HCT116 (cell line): ENCODE measurements at regions not wholly inside any gene's neighbourhood (a gene's known extent, or its start where the extent isn't known, plus 50 kb on each side); places are given as distances from the start of the nearest gene placed in this dataset.
A peak's percentile ranks its signal among the peaks of the same experiment; 100 is the strongest.

Experiments used
- ATAC-seq: fragments of 200-7000 bp; cut with Tn5 transposase; 2 replicates; pipeline ENCODE4 v1.9.1; 2020; ENCODE audit warnings: mild to moderate bottlenecking, moderate library complexity
- BruUV-seq: library from RNA; stranded (reverse); fragments of 400-500 nt; replicated peaks from 2 replicates; lab custom pipeline; 2021; lab: Mats Ljungman, UMichigan
- CTCF ChIA-PET: fragments of 300-600 bp; sonication (Branson Sonifier 250); formaldehyde crosslinking; loops from one replicate; lab custom pipeline; 2021; ENCODE audit warnings: antibody characterized with exemption; lab: Charles Lee
- POLR2A ChIA-PET: fragments of 300-600, 350-600 bp; sonication (Branson Sonifier 250); formaldehyde crosslinking; loops from one replicate; lab custom pipeline; 2021; ENCODE audit warnings: antibody characterized with exemption; lab: Charles Lee
- RAD21 ChIA-PET, 2 experiments: fragments of 300-600 bp; sonication (Branson Sonifier 250); formaldehyde crosslinking; loops; one replicate each; lab custom pipeline; 2023; ENCODE audit warnings: low total read pairs in 2 of 2; ENCODE audit not compliant: uncharacterized antibody in 2 of 2, unreplicated experiment in 2 of 2, low non-redundant PET in 1 of 2; lab: Charles Lee
- DNase-seq: peaks from one replicate; pipeline ENCODE4 v3.0.0-alpha.2; 2010; ENCODE audit warnings: low read depth, low spot score
- H2AFZ ChIP-seq: fragments of 200-600 bp; shearing (Covaris generic), sonication (generic); 2 replicates; pipeline ENCODE4 v1.6.1; 2017; ENCODE audit warnings: low read depth, mixed run types, mixed read lengths, antibody characterized with exemption, low read length; ENCODE audit not compliant: poor library complexity, severe bottlenecking
- H3K27ac ChIP-seq: 2 replicates; pipeline ENCODE4 v1.5.1; 2012; ENCODE audit warnings: low read depth, low read length
- H3K27me3 ChIP-seq: fragments of 200-600 bp; sonication (generic); 2 replicates; pipeline ENCODE4 v1.6.1; 2016; ENCODE audit warnings: mixed run types, low read length, mixed read lengths; ENCODE audit not compliant: insufficient read depth
- H3K36me3 ChIP-seq, 2 experiments: fragments of 200-500 bp in 1 of 2; fragments of 200-600 bp in 1 of 2; sonication (Bioruptor generic) in 1 of 2; sonication (generic) in 1 of 2; 2 replicates each; pipeline versions ENCODE4 v1.5.1 to v1.6.1; 2014 to 2016; ENCODE audit warnings: low read length in 2 of 2, inconsistent platforms in 1 of 2, mixed read lengths in 1 of 2, mixed run types in 1 of 2; ENCODE audit not compliant: insufficient read depth in 2 of 2, control insufficient read depth in 1 of 2
- H3K4me1 ChIP-seq, 2 experiments: fragments of 200-600 bp in 1 of 2; sonication (generic) in 1 of 2; 2 replicates each; pipeline versions ENCODE4 v1.5.1 to v1.6.1; 2012 to 2017; ENCODE audit warnings: low read length in 2 of 2, inconsistent platforms in 1 of 2, mild to moderate bottlenecking in 1 of 2, mixed read lengths in 1 of 2, mixed run types in 1 of 2, moderate library complexity in 1 of 2; ENCODE audit not compliant: insufficient read depth in 2 of 2, control insufficient read depth in 1 of 2
- H3K4me2 ChIP-seq: fragments of 200-600 bp; sonication (generic); 2 replicates; pipeline ENCODE4 v1.6.1; 2017; ENCODE audit warnings: mixed run types, low read length, mixed read lengths
- H3K4me3 ChIP-seq, 2 experiments: fragments of 200-600 bp in 1 of 2; sonication (generic) in 1 of 2; replicated peaks in 1 of 2; 2 replicates each; pipeline ENCODE4 v1.5.1; 2011 to 2016; ENCODE audit warnings: low read length in 2 of 2, control low read depth in 1 of 2, low read depth in 1 of 2, mild to moderate bottlenecking in 1 of 2, mixed read lengths in 1 of 2, mixed run types in 1 of 2
- H3K79me2 ChIP-seq: fragments of 200-600 bp; sonication (generic); 2 replicates; pipeline ENCODE4 v1.6.1; 2017; ENCODE audit warnings: mild to moderate bottlenecking, mixed run types, low read length, moderate library complexity, mixed read lengths; ENCODE audit not compliant: insufficient read depth
- H3K9ac ChIP-seq: fragments of 200-600 bp; sonication (generic); 2 replicates; pipeline ENCODE4 v1.6.1; 2016; ENCODE audit warnings: low read length, mixed read lengths
- H3K9me2 ChIP-seq: fragments of 200-600 bp; sonication (generic), shearing (Covaris generic); 2 replicates; pipeline ENCODE4 v1.6.1; 2017; ENCODE audit warnings: mixed run types, mild to moderate bottlenecking, moderate library complexity; ENCODE audit not compliant: insufficient read depth
- H3K9me3 ChIP-seq, 2 experiments: fragments of 200-500 bp in 1 of 2; fragments of 200-600 bp in 1 of 2; sonication (Bioruptor generic) in 1 of 2; sonication (generic) in 1 of 2; 2 replicates each; pipeline ENCODE4 v1.6.1; 2014 to 2017; ENCODE audit warnings: low read length in 2 of 2, mixed read lengths in 2 of 2, inconsistent platforms in 1 of 2, low read depth in 1 of 2, mild to moderate bottlenecking in 1 of 2, mixed run types in 1 of 2, moderate library complexity in 1 of 2; ENCODE audit not compliant: control insufficient read depth in 1 of 2, insufficient read depth in 1 of 2
- H4K20me1 ChIP-seq: fragments of 200-600 bp; sonication (generic), shearing (Covaris generic); 2 replicates; pipeline ENCODE4 v1.6.1; 2017; ENCODE audit warnings: mixed run types, mild to moderate bottlenecking, moderate library complexity; ENCODE audit not compliant: insufficient read depth
- FOSL1 ChIP-seq: IDR thresholded peaks from 2 replicates; pipeline ENCODE4 v1.6.1; 2012; ENCODE audit warnings: low read depth
- POLR2AphosphoS5 ChIP-seq: IDR thresholded peaks from 2 replicates; pipeline ENCODE4 v1.6.1; 2011; ENCODE audit warnings: mild to moderate bottlenecking, low read depth, low read length, moderate library complexity
- RAD21 ChIP-seq: IDR thresholded peaks from 2 replicates; pipeline ENCODE4 v1.6.1; 2012; ENCODE audit warnings: low read depth, mild to moderate bottlenecking
- SP1 ChIP-seq: IDR thresholded peaks from 2 replicates; pipeline ENCODE4 v1.6.1; 2012; ENCODE audit warnings: low read depth
- SRF ChIP-seq: IDR thresholded peaks from 2 replicates; pipeline ENCODE4 v1.6.1; 2012; ENCODE audit warnings: low read depth
- TCF7L2 ChIP-seq: IDR thresholded peaks from 2 replicates; pipeline ENCODE4 v1.7.0; 2011; ENCODE audit warnings: borderline replicate concordance, inconsistent platforms; ENCODE audit not compliant: insufficient read depth, insufficient read length; ENCODE audit errors: extremely low read depth
- ZFX ChIP-seq: fragments of 450-650 bp; IDR thresholded peaks from 2 replicates; pipeline ENCODE4 v1.6.1; 2017
- intact Hi-C: fragments of 100-400 bp; cut with micrococcal nuclease; formaldehyde crosslinking; loops from 2 replicates; pipeline ENCODE4 v1.10.0; 2022
- TF ChIP-seq, protein P1 (sequence below), 3 experiments: fragments of 200-600 bp in 1 of 3; sonication (generic) in 1 of 3; IDR thresholded peaks in 2 of 3; conservative IDR thresholded peaks in 1 of 3; 2 replicates each; pipeline ENCODE4 v1.5.1; 2012 to 2017; ENCODE audit warnings: low read depth in 2 of 3, low read length in 2 of 3, antibody characterized with exemption in 1 of 3, borderline replicate concordance in 1 of 3, control low read depth in 1 of 3, mild to moderate bottlenecking in 1 of 3, mixed read lengths in 1 of 3, mixed run types in 1 of 3, moderate library complexity in 1 of 3; ENCODE audit not compliant: insufficient read depth in 1 of 3
- TF ChIP-seq, protein P2 (sequence below): IDR thresholded peaks from 2 replicates; pipeline ENCODE4 v1.6.1; 2012
- TF ChIP-seq, protein P3 (sequence below): IDR thresholded peaks from 2 replicates; pipeline ENCODE4 v1.6.1; 2012

DNA sequence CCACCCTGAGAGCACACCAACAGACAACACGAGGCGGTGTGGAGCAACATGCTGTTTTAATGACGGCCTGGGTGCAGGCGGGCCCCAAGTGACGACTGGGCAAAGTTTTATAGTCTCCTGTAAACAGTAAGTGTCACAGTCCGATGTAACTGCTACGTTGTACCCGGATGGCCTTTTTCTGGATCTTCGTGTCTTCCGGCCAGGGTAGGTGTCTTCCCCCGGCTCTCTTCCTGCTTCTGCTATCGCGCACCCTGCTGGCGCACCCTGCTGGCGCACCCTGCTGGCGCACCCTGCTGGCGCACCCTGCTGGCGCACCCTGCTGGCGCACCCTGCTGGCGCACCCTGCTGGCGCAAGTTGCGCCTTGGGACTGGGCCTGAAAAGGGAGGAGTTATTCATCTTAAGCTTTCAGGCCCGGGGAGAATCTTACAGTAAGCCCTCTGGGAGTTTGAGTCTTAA, 143.0 kb upstream of the TARS1 start (continued):
- TF ChIP-seq, protein P1, sequence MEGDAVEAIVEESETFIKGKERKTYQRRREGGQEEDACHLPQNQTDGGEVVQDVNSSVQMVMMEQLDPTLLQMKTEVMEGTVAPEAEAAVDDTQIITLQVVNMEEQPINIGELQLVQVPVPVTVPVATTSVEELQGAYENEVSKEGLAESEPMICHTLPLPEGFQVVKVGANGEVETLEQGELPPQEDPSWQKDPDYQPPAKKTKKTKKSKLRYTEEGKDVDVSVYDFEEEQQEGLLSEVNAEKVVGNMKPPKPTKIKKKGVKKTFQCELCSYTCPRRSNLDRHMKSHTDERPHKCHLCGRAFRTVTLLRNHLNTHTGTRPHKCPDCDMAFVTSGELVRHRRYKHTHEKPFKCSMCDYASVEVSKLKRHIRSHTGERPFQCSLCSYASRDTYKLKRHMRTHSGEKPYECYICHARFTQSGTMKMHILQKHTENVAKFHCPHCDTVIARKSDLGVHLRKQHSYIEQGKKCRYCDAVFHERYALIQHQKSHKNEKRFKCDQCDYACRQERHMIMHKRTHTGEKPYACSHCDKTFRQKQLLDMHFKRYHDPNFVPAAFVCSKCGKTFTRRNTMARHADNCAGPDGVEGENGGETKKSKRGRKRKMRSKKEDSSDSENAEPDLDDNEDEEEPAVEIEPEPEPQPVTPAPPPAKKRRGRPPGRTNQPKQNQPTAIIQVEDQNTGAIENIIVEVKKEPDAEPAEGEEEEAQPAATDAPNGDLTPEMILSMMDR (IDR thresholded peaks at IDR 0.05 in 2 of 3, conservative IDR thresholded peaks at IDR 0.05 in 1 of 3; ENCODE audit: borderline replicate concordance in 1 of 3, insufficient read depth in 1 of 3, low read depth in 2 of 3, low read length in 2 of 3), result peak; percentile 77 to 97 (median 96)
- TF ChIP-seq ZFX, result no peak

DNA sequence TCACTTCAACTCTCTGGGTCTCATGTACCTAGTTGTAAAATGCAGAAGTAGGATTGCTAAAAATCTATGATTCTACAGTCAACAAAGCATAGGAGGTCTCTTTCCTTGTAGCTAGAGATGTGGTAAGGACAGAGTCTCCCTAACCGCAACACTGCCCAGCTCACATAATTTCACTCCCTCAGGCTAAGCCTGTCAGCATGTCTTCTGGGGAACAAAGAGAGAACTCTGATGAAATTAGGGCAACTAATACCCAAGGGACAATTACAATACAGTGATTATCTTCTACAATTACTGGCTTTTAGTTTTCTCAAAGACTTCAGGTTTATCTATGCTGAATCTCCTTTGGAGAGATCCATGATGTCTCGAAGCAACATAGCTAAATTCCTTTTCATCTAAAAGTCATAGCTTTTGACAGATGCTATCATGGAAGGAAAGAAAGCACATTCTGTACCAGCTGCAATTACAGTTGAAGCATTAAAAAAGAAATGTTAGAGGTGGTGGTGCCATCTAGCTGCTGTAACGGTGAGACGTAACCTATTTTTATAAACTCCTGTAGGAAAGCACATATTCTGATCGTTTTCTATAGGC, 141.1 kb upstream of the TARS1 start:
- H3K79me2 ChIP-seq, result no peaks in the 10 kb centered on the region
- no peaks in the 10 kb centered on the region for H3K9me2 ChIP-seq
- H3K9ac ChIP-seq, result no peak overlapping the region
- DNase-seq, result peak; percentile 12
- no TSS peak for BruUV-seq
- intact Hi-C loops, result loop anchor here (2.0 to 10.0 kb wide), 2 partner anchors 355 to 591 kb away; no protein-coding TSS in a partner anchor
- H2AFZ ChIP-seq, result no peak overlapping the region
- peak overlapping the region; percentile 22 for H3K4me2 ChIP-seq
- H3K9me3 ChIP-seq, result no peaks in the 10 kb centered on the region
- ChIA-PET CTCF (interaction anchor here (0.7 to 1.5 kb wide), 6 partner anchors 14 to 672 kb away, joined by 3 to 4 read pairs (median 3); no protein-coding TSS in a partner anchor), RAD21 (interaction anchor here in 1 of 2 experiments (0.7 kb wide), 1 partner anchor 591 kb away, joined by 3 read pairs; no protein-coding TSS in a partner anchor), POLR2A (no interaction called here)
- H3K36me3 ChIP-seq, result no peaks in the 10 kb centered on the region
- no peaks in the 10 kb centered on the region for H3K4me1 ChIP-seq
- TF ChIP-seq SRF (no peak), POLR2AphosphoS5 (no peak), SP1 (no peak), RAD21 (peak; percentile 60), FOSL1 (no peak), TCF7L2 (no peak)
- TF ChIP-seq, protein P1 (IDR thresholded peaks at IDR 0.05 in 2 of 3, conservative IDR thresholded peaks at IDR 0.05 in 1 of 3; ENCODE audit: borderline replicate concordance in 1 of 3, insufficient read depth in 1 of 3, low read depth in 2 of 3, low read length in 2 of 3), result peak; percentile 37 to 59 (median 42); a peak in 5 of 6 replicates
- TF ChIP-seq, protein P2, sequence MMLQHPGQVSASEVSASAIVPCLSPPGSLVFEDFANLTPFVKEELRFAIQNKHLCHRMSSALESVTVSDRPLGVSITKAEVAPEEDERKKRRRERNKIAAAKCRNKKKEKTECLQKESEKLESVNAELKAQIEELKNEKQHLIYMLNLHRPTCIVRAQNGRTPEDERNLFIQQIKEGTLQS, result no peak
- TF ChIP-seq, protein P3, sequence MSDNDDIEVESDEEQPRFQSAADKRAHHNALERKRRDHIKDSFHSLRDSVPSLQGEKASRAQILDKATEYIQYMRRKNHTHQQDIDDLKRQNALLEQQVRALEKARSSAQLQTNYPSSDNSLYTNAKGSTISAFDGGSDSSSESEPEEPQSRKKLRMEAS, result no peak
- peak; percentile 82 for ATAC-seq
- H3K27ac ChIP-seq, result no peak overlapping the region
- no peaks in the 10 kb centered on the region for H4K20me1 ChIP-seq
- no peaks in the 10 kb centered on the region for H3K27me3 ChIP-seq
- H3K4me3 ChIP-seq, result no peak overlapping the region
